GM12891 (cell line): ENCODE measurements at regions not wholly inside any gene's neighbourhood (a gene's known extent, or its start where the extent isn't known, plus 50 kb on each side); places are given as distances from the start of the nearest gene placed in this dataset.

Experiments
- POLR2A ChIP-seq: IDR thresholded peaks from 2 replicates; pipeline ENCODE4 v1.6.1; 2011; ENCODE audit warnings: low read depth, low read length, control low read depth
- TAF1 ChIP-seq: IDR thresholded peaks from 2 replicates; pipeline ENCODE4 v1.6.1; 2011; ENCODE audit warnings: low read depth, low read length, control low read depth

DNA sequence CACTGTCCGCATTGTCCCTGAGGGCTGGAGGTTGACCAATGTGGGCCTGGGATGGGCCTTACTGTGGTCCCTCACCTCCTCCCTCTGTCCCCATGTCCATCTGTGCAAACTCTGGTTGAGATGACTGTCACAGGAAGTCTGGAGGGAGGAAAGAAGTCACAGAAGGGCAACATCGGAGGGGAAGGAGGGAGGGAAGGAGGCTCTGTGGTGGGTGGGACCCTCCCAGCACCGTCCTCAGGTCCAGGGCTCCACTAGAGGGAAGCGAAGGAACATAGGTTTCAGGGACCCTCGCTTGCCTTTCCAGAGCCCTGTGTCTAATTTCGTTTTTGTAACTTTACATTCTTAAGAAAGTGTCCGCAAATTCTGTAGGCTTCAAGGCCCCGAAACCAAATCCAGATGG, 111.3 kb upstream of the SLC44A3 start:
- TF ChIP-seq POLR2A (no peak), TAF1 (no peak)
